AG10803 (cell line): ENCODE measurements at regions not wholly inside any gene's neighbourhood (a gene's known extent, or its start where the extent isn't known, plus 50 kb on each side); places are given as distances from the start of the nearest gene placed in this dataset.

Source experiments
- DNase-seq: peaks from one replicate; pipeline ENCODE4 v3.0.0; 2010; ENCODE audit warnings: low read depth
- H3K4me3 ChIP-seq: 2 replicates; pipeline ENCODE4 v1.5.1; 2011; ENCODE audit warnings: mild to moderate bottlenecking, low read length, control low read depth
- CTCF ChIP-seq: conservative IDR thresholded peaks from 2 replicates; pipeline ENCODE4 v1.5.1; 2011; ENCODE audit warnings: mild to moderate bottlenecking, low read length, control low read depth, inconsistent platforms

GRCh38 chr6:154561750-154562149, 51.3 kb upstream of the CNKSR3 start:
- TF ChIP-seq CTCF, result no peak
- no peak overlapping the region for H3K4me3 ChIP-seq
- no peak for DNase-seq

DNA sequence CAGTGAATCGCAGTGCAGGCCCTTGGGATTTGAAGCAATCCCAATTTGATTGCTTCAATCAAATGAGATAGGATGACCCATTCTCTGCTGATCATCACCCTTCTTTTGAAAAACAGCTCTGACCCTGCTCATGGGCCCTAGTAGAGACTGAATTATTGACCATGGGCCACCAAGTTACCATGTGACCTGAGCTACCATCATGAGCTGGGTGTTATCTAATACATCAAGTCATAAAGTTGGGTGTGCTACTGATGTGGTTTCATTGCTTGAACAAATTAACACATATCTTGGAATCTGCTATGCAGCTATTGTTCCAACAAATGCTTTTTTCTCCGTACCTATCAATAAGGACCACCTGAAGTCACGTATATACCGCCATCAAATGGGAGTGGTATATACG, 54.8 kb upstream of the CNKSR3 start:
- no peak overlapping the region for H3K4me3 ChIP-seq
- no peak for TF ChIP-seq CTCF
- DNase-seq, result no peak

GRCh38 chr6:154566866-154567265, 56.4 kb upstream of the CNKSR3 start:
- TF ChIP-seq CTCF, result no peak
- no peak for DNase-seq
- H3K4me3 ChIP-seq, result no peak overlapping the region

DNA sequence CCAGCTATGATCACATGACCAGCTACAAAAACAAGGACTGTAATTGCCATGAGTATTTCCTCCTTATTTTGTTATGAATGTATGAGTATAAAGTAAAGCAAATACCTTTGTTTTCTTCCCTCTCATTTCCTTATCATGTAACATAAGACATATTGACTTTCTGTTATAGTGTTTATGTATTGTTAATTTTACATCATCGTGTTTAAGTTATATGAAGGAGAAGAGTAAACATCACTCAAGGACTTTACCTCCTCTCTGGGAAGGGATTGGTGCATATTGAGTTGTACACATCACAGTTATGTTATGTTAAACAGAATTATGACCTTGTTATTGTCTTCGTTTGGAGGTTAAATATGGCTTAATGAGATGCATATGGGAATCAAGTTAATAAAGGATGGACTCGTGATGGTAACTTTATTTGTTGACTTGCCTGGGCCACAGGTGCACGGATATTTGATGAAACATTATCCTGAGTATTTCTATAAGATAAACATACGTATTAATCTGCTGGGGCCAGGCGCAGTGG, 57.3 kb upstream of the CNKSR3 start:
- no peak for TF ChIP-seq CTCF
- no peak for DNase-seq
- no peak overlapping the region for H3K4me3 ChIP-seq

GRCh38 chr6:154569156-154569862, 58.8 kb upstream of the CNKSR3 start:
- no peak for DNase-seq
- TF ChIP-seq CTCF, result no peak
- H3K4me3 ChIP-seq, result no peak overlapping the region

DNA sequence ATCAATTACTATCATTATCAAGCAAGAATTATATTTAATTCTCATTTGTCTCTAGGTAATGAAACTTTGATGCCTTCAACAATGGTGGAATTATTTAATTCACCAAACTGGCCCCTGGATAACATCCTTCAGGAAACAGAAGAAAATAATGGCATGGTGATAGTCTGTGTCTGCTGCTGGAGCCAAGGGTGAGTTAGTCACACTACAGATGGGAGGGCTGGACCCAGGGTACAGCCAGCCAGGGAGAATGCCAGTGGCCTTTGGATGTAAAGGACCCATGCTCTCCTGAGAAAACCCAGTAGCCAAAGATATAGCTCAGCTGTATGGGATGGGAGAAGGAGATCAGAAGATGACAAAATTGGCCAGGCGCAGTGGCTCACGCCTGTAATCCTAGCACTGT, 60.0 kb upstream of the CNKSR3 start:
- no peak for TF ChIP-seq CTCF
- DNase-seq, result no peak
- no peak overlapping the region for H3K4me3 ChIP-seq

- no peak overlapping the region for H3K4me3 ChIP-seq
- DNase-seq, result no peak
- no peak for TF ChIP-seq CTCF
Measured at GRCh38 chr6:154572556-154572955, 62.1 kb upstream of the CNKSR3 start.
